ENCODE measurements at regions not wholly inside any gene's neighbourhood (a gene's known extent, or its start where the extent isn't known, plus 50 kb on each side); places are given as distances from the start of the nearest gene placed in this dataset.
"Not testable (repeated sequence)": the region's sequence is repeated elsewhere in the genome, so short reads cannot be mapped to it uniquely, and the experiment has no call there.

DNA sequence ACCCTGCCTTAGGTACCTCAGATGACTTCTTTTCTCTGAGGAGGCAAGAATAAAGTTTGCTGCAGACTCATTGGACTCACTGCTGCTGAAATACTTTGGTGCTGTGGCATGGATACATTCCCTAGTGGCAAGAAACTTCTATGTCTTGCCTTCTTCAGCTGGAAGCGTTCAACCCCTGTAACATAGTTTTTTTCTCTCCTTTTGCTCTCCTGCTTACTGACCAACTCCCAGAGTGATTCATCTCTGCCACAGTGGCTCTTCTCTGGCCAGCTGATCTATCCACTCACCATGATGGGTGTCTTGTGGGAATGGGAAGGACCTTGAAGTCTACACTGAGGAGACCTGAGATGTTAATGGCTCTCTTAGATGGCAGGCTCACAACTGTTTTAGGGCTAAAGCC lies 309.3 kb upstream of the LRRTM4 start:
- FAIRE-seq (no peak), DNase-seq (ENCODE audit: low spot score in 2 of 2) (no peak)

DNA sequence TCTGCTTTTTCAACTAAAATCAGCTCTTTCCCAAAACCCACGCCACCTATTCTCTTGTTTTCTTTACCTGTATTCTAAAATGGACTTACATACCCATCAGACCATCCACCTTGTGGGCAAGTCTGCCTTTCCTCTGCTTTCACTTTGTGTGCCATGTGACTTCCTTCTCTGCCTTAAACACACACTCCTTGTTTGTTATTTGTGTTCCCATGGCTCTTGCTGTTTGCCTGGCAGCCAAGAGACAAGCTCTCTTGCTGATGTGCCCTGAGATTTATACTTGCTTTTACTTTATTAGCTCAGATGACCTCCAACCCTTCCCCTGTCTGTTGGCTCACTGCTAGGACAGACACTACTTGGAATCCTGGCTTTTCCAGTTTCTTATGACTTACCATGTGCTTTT lies 309.7 kb upstream of the LRRTM4 start:
- no peak for DNase-seq (ENCODE audit: low spot score in 2 of 2)
- no peak for FAIRE-seq

- DNase-seq (ENCODE audit: low spot score in 2 of 2) (no peak), FAIRE-seq (no peak)
Measured at GRCh38 chr2:77834360-77835002, 312.3 kb upstream of the LRRTM4 start.

DNA sequence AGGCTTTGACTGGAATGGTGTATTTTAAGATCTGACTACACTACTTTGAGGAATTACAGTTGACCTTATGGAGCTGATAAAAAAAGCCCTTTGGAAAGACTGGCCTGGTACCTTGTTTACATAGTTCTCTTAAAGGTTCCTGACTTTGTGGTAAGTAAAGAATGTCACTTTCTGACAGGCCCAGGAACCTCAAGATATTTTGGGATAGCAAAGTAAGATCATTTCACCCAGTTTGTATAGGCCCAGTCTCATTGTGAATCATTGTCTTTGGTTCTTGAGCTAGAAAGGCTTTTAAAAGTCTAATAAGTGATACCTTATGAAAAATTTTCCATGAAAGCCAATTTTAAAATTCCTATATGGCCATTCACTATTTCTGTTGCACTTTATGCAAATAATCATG lies 316.3 kb upstream of the LRRTM4 start:
- DNase-seq (ENCODE audit: low spot score in 2 of 2) (no peak), FAIRE-seq (no peak)

- FAIRE-seq (no peak), DNase-seq (ENCODE audit: low spot score in 2 of 2) (no peak)
Measured at GRCh38 chr2:77839102-77839501, 316.9 kb upstream of the LRRTM4 start.

GRCh38 chr2:77862120-77862519 lies 339.9 kb upstream of the LRRTM4 start:
- DNase-seq (ENCODE audit: low spot score in 2 of 2) (no peak), FAIRE-seq (no peak)

- FAIRE-seq: no peak
- no peak for DNase-seq (ENCODE audit: low spot score in 2 of 2)
Measured at GRCh38 chr2:77864426-77864825, 342.2 kb upstream of the LRRTM4 start.

DNA sequence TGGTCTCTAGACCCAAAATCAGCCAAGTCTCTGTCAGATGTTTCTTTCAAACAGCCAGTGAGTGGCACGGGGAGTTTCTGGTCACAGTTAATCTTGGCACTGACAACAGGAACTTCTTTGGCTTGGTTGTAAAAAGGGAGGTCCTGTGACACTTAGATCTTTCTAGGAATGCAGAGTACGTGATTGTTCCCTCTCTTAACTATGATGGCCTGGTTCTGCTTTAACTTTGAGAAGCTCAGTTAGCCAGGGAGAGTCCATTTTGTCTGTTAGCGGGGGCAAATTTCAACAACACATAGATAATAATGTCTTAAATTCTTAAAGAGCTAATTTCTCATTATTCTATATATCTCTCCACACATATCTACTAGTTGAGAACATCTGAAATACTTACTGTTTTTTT lies 344.5 kb upstream of the LRRTM4 start:
- FAIRE-seq (no peak), DNase-seq (ENCODE audit: low spot score in 2 of 2) (no peak)

DNA sequence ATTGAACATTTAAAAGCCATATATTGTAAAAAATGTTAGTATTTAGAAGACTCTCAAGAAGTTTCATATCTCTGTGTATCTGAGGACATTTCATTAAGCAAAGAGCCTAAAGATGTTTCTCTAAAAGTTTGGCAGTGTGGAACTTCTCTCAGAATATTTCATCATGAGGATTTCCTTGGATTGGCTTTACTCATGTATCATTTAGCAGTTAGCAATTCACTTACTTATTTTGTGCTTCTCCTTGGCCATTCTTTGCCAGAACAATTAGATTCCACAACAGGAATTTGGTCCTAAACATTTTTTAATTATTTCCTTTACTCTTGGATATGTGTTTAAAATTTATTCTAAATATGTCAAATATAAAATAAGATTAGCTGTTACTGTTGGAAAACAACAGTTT lies 345.0 kb upstream of the LRRTM4 start:
- no peak for FAIRE-seq
- DNase-seq (ENCODE audit: low spot score in 2 of 2): no peak

DNA sequence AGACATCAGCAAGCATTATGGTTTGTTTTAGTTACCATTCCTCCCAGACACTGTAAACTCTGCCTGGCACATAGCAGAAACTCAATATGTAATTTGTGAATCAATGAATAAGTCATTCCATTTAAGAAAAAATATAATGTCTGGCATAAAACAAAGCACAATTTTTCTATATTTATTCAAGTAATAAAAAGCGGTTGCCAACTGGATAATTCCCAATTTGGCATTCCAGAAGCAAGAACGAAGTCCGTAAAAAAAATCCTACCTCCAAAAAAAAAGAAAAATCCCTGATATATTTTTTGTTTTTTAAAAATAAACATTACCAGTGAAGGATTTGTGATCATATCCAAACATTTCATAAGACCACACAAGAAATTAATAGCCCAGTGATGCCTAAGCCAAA lies 351.3 kb upstream of the LRRTM4 start:
- FAIRE-seq (no peak), DNase-seq (ENCODE audit: low spot score in 2 of 2) (no peak)

GRCh38 chr2:77900211-77900610 lies 378.0 kb upstream of the LRRTM4 start:
- not testable (repeated sequence) for FAIRE-seq; DNase-seq (ENCODE audit: low spot score in 2 of 2)

GRCh38 chr2:77910136-77910535 lies 388.0 kb upstream of the LRRTM4 start:
- DNase-seq (ENCODE audit: low spot score in 2 of 2): no peak
- FAIRE-seq: no peak

DNA sequence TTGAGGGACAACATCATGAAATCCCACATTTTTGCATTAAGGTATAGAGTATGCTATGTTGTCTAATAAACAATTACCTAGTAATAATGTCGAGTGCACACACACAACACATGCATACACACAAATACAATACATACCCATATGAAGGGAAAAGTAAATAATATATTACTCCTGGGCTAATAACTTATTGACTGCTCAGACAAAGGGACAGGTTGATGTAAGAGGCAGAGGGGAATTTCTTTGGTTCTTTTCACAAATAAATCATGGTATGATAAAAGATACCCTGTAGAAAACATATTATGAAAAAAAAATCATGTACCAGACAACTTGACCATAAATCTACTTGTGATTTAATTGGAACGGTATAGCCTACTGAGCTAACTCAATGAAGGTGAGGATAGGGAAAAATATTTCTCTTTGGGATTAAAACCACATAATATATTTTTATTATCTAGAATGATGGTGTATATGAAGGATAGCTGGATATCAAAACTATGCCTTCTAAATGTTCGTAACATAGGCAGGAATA lies 398.7 kb upstream of the LRRTM4 start:
- DNase-seq (ENCODE audit: low spot score in 2 of 2) (no peak), FAIRE-seq (no peak)

DNA sequence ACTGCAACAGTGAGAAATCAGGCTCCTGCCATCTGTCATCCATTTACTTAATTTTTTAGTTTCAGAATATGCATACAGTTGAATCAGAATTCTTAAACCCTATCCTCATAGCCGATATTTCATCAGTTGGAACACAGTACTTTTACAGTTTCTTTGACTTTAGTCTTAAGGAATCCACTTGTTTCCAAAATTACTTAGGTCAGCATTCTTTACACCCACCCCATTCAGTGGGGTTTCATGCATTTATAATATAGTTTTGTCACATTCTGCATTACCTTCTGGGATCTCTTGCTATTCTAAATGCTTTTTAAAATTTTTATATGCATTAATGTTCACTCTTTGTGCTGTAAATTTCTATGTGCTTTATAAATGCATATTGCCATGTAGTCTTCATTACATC lies 400.4 kb upstream of the LRRTM4 start:
- DNase-seq (ENCODE audit: low spot score in 2 of 2): no peak
- no peak for FAIRE-seq

GRCh38 chr2:77937366-77937765 lies 415.2 kb upstream of the LRRTM4 start:
- FAIRE-seq (no peak), DNase-seq (ENCODE audit: low spot score in 2 of 2) (no peak)

GRCh38 chr2:77938462-77938861 lies 416.3 kb upstream of the LRRTM4 start:
- FAIRE-seq (no peak), DNase-seq (ENCODE audit: low spot score in 2 of 2) (no peak)

GRCh38 chr2:77939370-77939769 lies 417.2 kb upstream of the LRRTM4 start:
- FAIRE-seq (no peak), DNase-seq (ENCODE audit: low spot score in 2 of 2) (no peak)

DNA sequence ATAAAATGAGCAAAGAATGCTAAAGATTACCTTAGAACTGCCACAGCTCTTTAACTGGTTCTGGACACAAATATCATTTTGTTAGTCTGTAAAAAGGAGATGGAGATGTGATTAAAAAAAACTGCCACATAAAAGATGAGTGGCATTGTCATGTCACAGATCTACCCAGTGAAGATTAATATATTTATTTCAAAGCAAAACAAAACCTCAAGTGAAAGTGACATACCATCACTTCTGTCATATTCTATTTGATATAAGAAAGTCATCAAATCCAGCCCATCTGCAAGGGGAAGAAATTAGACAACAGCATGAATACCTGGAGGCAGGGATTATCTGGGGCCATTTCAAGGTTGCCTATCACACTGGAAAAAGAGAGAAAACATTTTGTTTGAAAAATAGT lies 417.6 kb upstream of the LRRTM4 start:
- no peak for DNase-seq (ENCODE audit: low spot score in 2 of 2)

DNA sequence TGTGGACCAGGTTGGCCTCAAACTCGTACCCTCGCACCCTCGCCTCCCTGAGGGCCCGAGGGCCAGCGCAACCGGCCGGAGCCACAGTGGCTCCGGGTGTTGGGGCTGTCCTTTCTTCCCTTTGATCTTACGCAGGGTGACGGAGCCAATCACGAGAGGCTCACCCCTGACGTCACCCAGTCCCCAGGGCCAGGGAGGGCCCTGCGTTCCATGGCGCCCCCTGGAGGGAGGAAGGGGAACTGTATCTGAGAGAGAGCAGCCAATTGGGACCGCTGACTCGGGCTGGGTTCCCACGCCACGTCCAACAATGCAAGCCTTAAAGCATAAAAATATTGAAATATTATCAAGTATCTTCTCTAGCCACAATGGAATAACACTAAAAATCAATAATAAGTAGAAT lies 432.8 kb upstream of the LRRTM4 start:
- FAIRE-seq (no peak), DNase-seq (ENCODE audit: low spot score in 2 of 2) (no peak)

More for the DNA sequence above, 417.6 kb upstream of the LRRTM4 start:
- no peak for FAIRE-seq

- FAIRE-seq (peak; percentile 19), DNase-seq (ENCODE audit: low spot score in 2 of 2) (no peak)
Measured at GRCh38 chr2:77962943-77963342, 440.8 kb upstream of the LRRTM4 start.

DNA sequence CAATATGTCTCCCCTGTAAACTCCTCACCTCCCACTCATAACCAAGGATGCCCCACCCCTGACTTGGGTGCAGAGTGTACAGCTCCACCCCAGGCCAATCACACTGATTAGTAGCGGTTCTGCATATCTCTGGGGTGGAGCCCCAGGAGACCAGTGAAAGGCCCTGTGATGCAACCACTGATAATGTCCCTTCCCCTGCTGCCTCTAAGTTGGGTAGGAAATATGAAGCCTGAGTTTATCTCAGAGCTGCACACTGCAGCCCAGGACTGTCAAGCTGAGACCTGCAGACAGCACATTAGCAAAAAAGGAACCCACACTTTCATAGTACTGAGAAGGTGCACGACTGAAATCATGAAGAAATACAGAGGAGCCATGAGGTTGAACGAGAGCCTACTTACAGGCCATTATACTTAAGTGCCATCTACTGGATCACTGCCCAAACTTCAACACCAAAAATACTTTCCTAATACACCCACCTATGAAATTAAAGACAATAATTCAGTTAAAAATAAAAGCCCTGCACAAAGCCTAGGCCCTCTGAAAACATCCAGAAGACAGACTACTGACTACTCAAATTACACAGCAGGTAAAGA lies 455.4 kb upstream of the LRRTM4 start:
- no peak for FAIRE-seq
- DNase-seq (ENCODE audit: low spot score in 2 of 2): no peak

- FAIRE-seq (no peak), DNase-seq (ENCODE audit: low spot score in 2 of 2) (no peak)
Measured at GRCh38 chr2:77995161-77995560, 473.0 kb upstream of the LRRTM4 start.
